Erythroblast (primary cell): ENCODE measurements at regions not wholly inside any gene's neighbourhood (a gene's known extent, or its start where the extent isn't known, plus 50 kb on each side); places are given as distances from the start of the nearest gene placed in this dataset.

Experiments
- GATA1 ChIP-seq: IDR thresholded peaks from 2 replicates; pipeline ENCODE4 v1.6.1; 2011; ENCODE audit warnings: low read depth, mild to moderate bottlenecking, control low read depth, low read length, moderate library complexity
- POLR2A ChIP-seq: IDR thresholded peaks from 2 replicates; pipeline ENCODE4 v1.6.1; 2011; ENCODE audit warnings: mild to moderate bottlenecking, low read length

DNA sequence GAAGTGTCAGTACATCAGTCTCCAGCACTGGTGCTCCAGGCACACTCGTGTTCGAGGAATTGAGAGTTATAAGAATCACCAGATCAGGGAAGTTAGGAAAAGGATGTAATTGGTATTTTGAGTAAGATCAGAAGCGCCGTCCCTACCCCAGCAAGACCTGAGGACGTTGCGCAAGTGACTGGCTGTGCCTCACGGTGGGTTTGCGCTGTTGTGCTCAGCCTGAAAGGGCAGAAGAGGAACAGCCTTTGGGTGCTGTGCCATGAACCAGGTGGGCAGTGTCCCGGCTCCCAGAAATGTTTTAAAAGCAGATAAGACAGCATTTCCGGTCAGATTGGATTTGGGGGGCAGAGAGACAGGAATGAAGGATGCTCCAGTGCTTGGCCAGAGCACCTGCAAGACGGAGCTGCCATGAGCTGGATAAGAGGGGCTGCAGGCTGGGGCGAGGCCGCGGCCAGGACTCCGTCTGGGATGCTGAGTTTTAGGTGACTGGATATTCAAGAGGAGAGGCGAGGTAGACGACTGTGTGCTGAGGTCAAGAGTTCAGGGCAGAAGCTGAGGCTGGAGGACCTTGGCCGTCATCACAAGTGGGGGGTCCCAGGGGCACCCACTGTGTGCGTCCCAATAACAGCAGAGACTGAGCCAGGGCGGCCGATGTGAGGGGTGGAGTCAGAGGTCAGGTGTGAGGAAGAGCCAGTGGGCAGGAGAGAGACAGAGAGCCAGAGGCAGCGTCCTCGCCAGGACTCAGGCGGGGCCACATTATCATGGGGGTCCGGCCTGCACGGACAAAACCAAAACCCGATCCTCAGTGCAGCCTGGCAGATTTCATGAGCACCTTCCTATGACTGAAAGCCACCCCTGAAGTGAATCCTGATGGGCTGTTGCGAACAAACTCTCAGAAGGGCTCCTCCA lies 77.7 kb upstream of the ALKAL2 start:
- TF ChIP-seq POLR2A (no peak), GATA1 (no peak)
